ENCODE measurements at regions not wholly inside any gene's neighbourhood (a gene's known extent, or its start where the extent isn't known, plus 50 kb on each side); places are given as distances from the start of the nearest gene placed in this dataset.
"Not testable (repeated sequence)": the region's sequence is repeated elsewhere in the genome, so short reads cannot be mapped to it uniquely, and the experiment has no call there.

- no peak for DNase-seq
- H3K36me3 Mint-ChIP-seq (ENCODE audit: low read depth) = no peaks in the 10 kb centered on the region
- no peak overlapping the region for H3K27ac Mint-ChIP-seq
- H3K4me1 Mint-ChIP-seq = no peaks in the 10 kb centered on the region
- no peaks in the 10 kb centered on the region for H3K9me3 Mint-ChIP-seq
- peaks cover 8% of the 10 kb centered on the region for H3K27me3 Mint-ChIP-seq
- no peak overlapping the region for H3K4me3 Mint-ChIP-seq
- ChIA-PET POLR2A (no interaction called here), CTCF (interaction anchor here (0.5 to 1.5 kb wide), 3 partner anchors 27 to 460 kb away, joined by 3 to 5 read pairs (median 3); no protein-coding TSS in a partner anchor)
Measured at GRCh38 chr18:60020107-60020925, 120.5 kb downstream of the PMAIP1 start.

GRCh38 chr18:60019463-60019840 is 119.7 kb downstream of the PMAIP1 start:
- ChIA-PET CTCF (interaction anchor here (1.5 kb wide), 1 partner anchor 31 kb away, joined by 5 read pairs; no protein-coding TSS in a partner anchor), POLR2A (no interaction called here)
- no peaks in the 10 kb centered on the region for H3K36me3 Mint-ChIP-seq (ENCODE audit: low read depth)
- H3K4me3 Mint-ChIP-seq = no peak overlapping the region
- no peaks in the 10 kb centered on the region for H3K9me3 Mint-ChIP-seq
- no peak for DNase-seq
- no peaks in the 10 kb centered on the region for H3K4me1 Mint-ChIP-seq
- no peak overlapping the region for H3K27ac Mint-ChIP-seq
- H3K27me3 Mint-ChIP-seq = peaks cover 8% of the 10 kb centered on the region

GRCh38 chr18:60018618-60019462 is 119.0 kb downstream of the PMAIP1 start:
- DNase-seq = no peak
- H3K27ac Mint-ChIP-seq = no peak overlapping the region
- CTCF ChIA-PET = interaction anchor here (1.5 kb wide), 1 partner anchor 31 kb away, joined by 5 read pairs; no protein-coding TSS in a partner anchor
- no peaks in the 10 kb centered on the region for H3K36me3 Mint-ChIP-seq (ENCODE audit: low read depth)
- no peaks in the 10 kb centered on the region for H3K4me1 Mint-ChIP-seq
- H3K4me3 Mint-ChIP-seq = no peak overlapping the region
- POLR2A ChIA-PET = no interaction called here
- H3K9me3 Mint-ChIP-seq = no peaks in the 10 kb centered on the region
- H3K27me3 Mint-ChIP-seq = peaks cover 8% of the 10 kb centered on the region

DNA sequence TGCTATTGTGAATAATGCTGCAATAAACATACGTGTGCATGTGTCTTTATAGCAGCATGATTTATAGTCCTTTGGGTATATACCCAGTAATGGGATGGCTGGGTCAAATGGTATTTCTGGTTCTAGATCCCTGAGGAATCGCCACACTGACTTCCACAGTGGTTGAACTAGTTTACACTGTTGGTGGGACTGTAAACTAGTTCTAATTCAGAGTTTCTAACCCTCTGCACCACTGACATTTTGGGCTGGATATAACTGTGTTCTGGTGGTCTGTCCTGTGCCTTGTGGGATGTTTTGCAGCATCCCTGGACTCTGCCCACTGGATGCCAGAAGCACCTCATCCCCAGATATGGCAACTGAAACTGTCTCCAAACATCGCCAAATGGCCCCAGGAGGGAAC is 118.3 kb downstream of the PMAIP1 start:
- H3K4me3 Mint-ChIP-seq; DNase-seq; H3K36me3 Mint-ChIP-seq (ENCODE audit: low read depth); CTCF ChIA-PET; H3K9me3 Mint-ChIP-seq; POLR2A ChIA-PET; H3K27ac Mint-ChIP-seq; H3K4me1 Mint-ChIP-seq; H3K27me3 Mint-ChIP-seq: not testable (repeated sequence)

DNA sequence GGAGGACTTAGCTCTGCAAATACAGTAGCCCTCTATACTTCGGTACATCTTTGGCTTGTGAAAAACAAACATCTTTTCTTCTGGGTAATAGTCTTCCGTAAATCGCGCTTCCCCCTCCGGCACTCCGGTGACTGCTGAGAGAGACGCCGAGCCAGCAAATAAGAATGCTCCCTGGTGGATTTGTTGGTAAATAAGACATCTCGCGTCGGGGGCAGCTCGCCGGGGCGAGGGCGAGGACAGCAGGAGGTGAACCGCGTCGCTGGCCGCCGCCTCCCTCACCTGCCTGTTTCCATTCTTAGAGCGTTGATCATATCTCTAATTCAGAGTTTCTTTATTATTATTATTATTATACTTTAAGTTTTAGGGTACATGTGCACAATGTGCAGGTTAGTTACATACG is 117.6 kb downstream of the PMAIP1 start:
- Mint-ChIP-seq H3K36me3 (ENCODE audit: low read depth) (no peaks in the 10 kb centered on the region), H3K4me1 (no peaks in the 10 kb centered on the region), H3K9me3 (no peaks in the 10 kb centered on the region), H3K27ac (no peak overlapping the region), H3K4me3 (no peak overlapping the region), H3K27me3 (peaks cover 5% of the 10 kb centered on the region)
- ChIA-PET CTCF (no interaction called here), POLR2A (no interaction called here)
- DNase-seq = no peak

DNA sequence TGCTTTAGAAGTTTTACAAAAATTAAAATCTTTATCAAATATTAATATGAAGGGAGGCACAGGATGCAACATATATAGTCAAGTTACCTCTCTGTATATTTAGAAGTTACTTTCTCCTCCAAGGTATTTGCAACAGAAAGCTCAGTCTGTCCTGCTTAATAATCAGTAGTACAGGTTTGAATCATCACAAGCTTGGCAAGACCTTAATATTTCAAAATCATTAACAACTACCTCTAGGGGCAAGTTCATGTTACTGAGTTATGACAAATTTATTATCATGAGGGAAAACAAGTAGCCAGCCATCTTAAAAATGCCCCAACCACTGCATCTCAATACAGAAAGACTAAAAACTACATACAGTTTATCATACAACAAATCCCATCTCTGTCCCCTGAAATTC is 116.0 kb downstream of the PMAIP1 start:
- H3K27ac Mint-ChIP-seq, CTCF ChIA-PET, POLR2A ChIA-PET: not testable (repeated sequence)

GRCh38 chr18:60013148-60013547 is 113.4 kb downstream of the PMAIP1 start:
- POLR2A ChIA-PET; H3K27me3 Mint-ChIP-seq; DNase-seq; H3K27ac Mint-ChIP-seq; CTCF ChIA-PET; H3K36me3 Mint-ChIP-seq (ENCODE audit: low read depth); H3K9me3 Mint-ChIP-seq; H3K4me1 Mint-ChIP-seq; H3K4me3 Mint-ChIP-seq: not testable (repeated sequence)

More for the DNA sequence above, 116.0 kb downstream of the PMAIP1 start:
- not testable (repeated sequence) for DNase-seq; H3K27me3 Mint-ChIP-seq; H3K9me3 Mint-ChIP-seq; H3K36me3 Mint-ChIP-seq (ENCODE audit: low read depth); H3K4me1 Mint-ChIP-seq; H3K4me3 Mint-ChIP-seq

GRCh38 chr18:60010984-60011383 is 111.2 kb downstream of the PMAIP1 start:
- Mint-ChIP-seq H3K4me1 (no peaks in the 10 kb centered on the region), H3K36me3 (ENCODE audit: low read depth) (no peaks in the 10 kb centered on the region), H3K4me3 (no peak overlapping the region), H3K27ac (no peak overlapping the region), H3K9me3 (no peaks in the 10 kb centered on the region), H3K27me3 (peaks cover 5% of the 10 kb centered on the region)
- ChIA-PET CTCF (no interaction called here), POLR2A (no interaction called here)
- DNase-seq = no peak

GRCh38 chr18:60010513-60010912 is 110.7 kb downstream of the PMAIP1 start:
- H3K36me3 Mint-ChIP-seq (ENCODE audit: low read depth) = no peaks in the 10 kb centered on the region
- ChIA-PET POLR2A (no interaction called here), CTCF (no interaction called here)
- peaks cover 8% of the 10 kb centered on the region for H3K27me3 Mint-ChIP-seq
- H3K9me3 Mint-ChIP-seq = no peaks in the 10 kb centered on the region
- no peak overlapping the region for H3K4me3 Mint-ChIP-seq
- no peak overlapping the region for H3K27ac Mint-ChIP-seq
- H3K4me1 Mint-ChIP-seq = no peaks in the 10 kb centered on the region
- DNase-seq = no peak

- CTCF ChIA-PET = no interaction called here
Measured at GRCh38 chr18:60007661-60008060, 107.9 kb downstream of the PMAIP1 start.

DNA sequence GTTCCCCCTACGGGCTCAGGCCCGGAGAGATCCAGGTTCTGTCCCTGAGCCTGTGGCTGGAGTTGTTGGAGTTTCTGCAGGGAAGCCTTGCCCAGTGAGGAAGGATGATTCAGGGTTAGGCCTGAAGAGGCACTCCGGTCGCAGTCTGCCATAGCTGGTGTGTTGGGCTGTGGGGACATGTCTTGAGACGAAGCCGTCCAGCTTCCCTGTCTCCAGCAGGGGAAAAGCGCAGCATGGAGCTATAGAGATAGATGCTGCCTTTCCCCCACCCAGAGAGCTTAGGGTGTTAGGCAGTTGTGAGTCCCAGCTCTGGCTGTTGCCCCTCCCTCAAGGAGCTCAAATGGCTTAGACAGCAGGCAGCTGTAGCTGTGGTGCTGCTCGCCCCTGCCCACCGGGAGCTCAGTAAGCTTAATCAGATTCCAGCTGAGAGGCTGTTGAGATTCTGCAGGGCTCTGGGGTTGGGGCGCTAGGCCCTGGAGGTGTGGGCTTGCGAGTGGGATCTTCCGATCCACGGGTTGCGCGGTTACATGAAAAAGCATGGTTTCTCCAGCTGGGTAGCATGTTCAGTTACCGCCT is 103.9 kb downstream of the PMAIP1 start:
- no peak overlapping the region for H3K4me3 Mint-ChIP-seq
- H3K9me3 Mint-ChIP-seq = peaks cover 4% of the 10 kb centered on the region
- CTCF ChIA-PET = no interaction called here
- no peak overlapping the region for H3K27ac Mint-ChIP-seq
- H3K4me1 Mint-ChIP-seq = no peaks in the 10 kb centered on the region
- peaks cover 34% of the 10 kb centered on the region for H3K27me3 Mint-ChIP-seq
- POLR2A ChIA-PET = no interaction called here
- no peaks in the 10 kb centered on the region for H3K36me3 Mint-ChIP-seq (ENCODE audit: low read depth)
- DNase-seq = no peak

More at GRCh38 chr18:60007661-60008060, 107.9 kb downstream of the PMAIP1 start:
- POLR2A ChIA-PET = no interaction called here
- no peak overlapping the region for H3K4me3 Mint-ChIP-seq
- no peak for DNase-seq
- H3K4me1 Mint-ChIP-seq = no peaks in the 10 kb centered on the region
- peaks cover 11% of the 10 kb centered on the region for H3K27me3 Mint-ChIP-seq
- no peaks in the 10 kb centered on the region for H3K36me3 Mint-ChIP-seq (ENCODE audit: low read depth)
- H3K9me3 Mint-ChIP-seq = no peaks in the 10 kb centered on the region
- H3K27ac Mint-ChIP-seq = no peak overlapping the region

DNA sequence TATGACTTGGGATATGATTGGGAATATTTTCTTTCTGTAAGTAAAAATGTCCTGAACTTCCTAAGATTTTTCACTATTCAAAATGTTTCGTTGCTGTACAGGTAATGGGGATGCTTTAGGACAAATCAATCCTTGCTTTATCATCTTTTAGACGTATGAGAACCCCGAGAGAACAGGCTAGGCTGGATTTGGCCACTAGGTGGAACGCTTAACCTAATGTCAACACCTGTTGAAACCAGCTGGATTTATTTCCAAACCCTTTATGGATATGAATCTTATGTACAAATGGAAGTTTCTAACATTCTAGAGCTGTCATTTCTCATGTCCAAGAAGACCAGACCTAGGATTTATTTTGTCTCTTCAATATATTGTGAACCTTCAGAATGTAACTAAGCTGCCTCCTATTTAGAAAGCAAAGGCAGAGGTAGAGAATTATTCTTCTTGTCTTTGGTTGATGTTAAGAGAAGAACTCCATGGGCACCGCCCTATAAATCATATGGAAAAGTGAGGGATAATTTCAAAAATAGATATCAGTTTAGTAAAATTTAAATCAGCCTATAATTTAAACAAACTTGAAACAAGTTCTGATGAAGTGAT is 96.7 kb downstream of the PMAIP1 start:
- peaks cover 55% of the 10 kb centered on the region for H3K27me3 Mint-ChIP-seq
- DNase-seq = no peak
- POLR2A ChIA-PET = no interaction called here

DNA sequence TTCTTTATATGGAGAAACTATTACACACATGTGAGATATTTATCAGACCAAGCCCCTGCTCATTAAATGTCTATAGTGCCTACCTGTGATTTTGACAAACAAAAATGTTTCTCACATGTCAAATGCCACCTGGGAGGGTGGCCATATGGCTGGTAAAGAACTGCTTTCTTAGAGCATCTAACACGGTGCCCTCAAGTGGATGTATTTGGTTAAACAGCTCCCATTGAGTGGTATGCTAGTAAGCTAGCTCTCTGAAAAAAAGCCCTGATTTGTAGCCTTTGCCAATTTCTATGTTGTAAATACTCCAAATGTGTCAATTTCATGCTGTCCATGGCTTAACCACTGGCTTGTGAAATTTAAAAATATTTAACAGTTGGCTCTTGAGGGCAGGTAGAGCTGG is 94.6 kb downstream of the PMAIP1 start:
- Mint-ChIP-seq H3K4me1 (no peaks in the 10 kb centered on the region), H3K27me3 (peaks cover 48% of the 10 kb centered on the region), H3K27ac (no peak overlapping the region), H3K36me3 (ENCODE audit: low read depth) (no peaks in the 10 kb centered on the region), H3K9me3 (no peaks in the 10 kb centered on the region), H3K4me3 (no peak overlapping the region)
- ChIA-PET CTCF (interaction anchor here (0.9 to 1.6 kb wide), 2 partner anchors 147 to 157 kb away, joined by 4 read pairs; no protein-coding TSS in a partner anchor), POLR2A (no interaction called here)
- no peak for DNase-seq

More for the DNA sequence above, 96.7 kb downstream of the PMAIP1 start:
- no peak overlapping the region for H3K27ac Mint-ChIP-seq
- H3K4me3 Mint-ChIP-seq = no peak overlapping the region
- no peaks in the 10 kb centered on the region for H3K36me3 Mint-ChIP-seq (ENCODE audit: low read depth)
- H3K4me1 Mint-ChIP-seq = no peaks in the 10 kb centered on the region
- H3K9me3 Mint-ChIP-seq = peaks cover 4% of the 10 kb centered on the region
- CTCF ChIA-PET = interaction anchor here (0.6 to 1.6 kb wide), 5 partner anchors 8 to 554 kb away, joined by 4 to 11 read pairs (median 5); no protein-coding TSS in a partner anchor
